SKM-1 (cell line): ENCODE measurements at regions not wholly inside any gene's neighbourhood (a gene's known extent, or its start where the extent isn't known, plus 50 kb on each side); places are given as distances from the start of the nearest gene placed in this dataset.

Experiments
- DNase-seq: peaks from one replicate; lab custom pipeline; 2025; ENCODE audit not compliant: unreplicated experiment; lab: John Stamatoyannopoulos, UW

- DNase-seq: no peak
Measured at GRCh38 chr16:77657016-77657415, 65.3 kb upstream of the NUDT7 start.

- no peak for DNase-seq
Measured at GRCh38 chr16:77660311-77660710, 62.0 kb upstream of the NUDT7 start.

- peak; percentile 80 for DNase-seq
Measured at GRCh38 chr16:77662246-77662645, 60.1 kb upstream of the NUDT7 start.

GRCh38 chr16:77663711-77664110 is 58.6 kb upstream of the NUDT7 start:
- DNase-seq: no peak

- no peak for DNase-seq
Measured at GRCh38 chr16:77666771-77667170, 55.5 kb upstream of the NUDT7 start.

GRCh38 chr16:77668201-77668600 is 54.1 kb upstream of the NUDT7 start:
- DNase-seq: no peak

GRCh38 chr16:77669057-77669456 is 53.3 kb upstream of the NUDT7 start:
- no peak for DNase-seq
